Natural killer cell (primary cell): ENCODE measurements at regions not wholly inside any gene's neighbourhood (a gene's known extent, or its start where the extent isn't known, plus 50 kb on each side); places are given as distances from the start of the nearest gene placed in this dataset.

Experiments
- ATAC-seq, 3 donors: fragments of 150-1000 bp in 2 of 3; fragments of 200-7000 bp in 1 of 3; cut with Tn5 transposase; 1 replicate in 1 of 3; 2 replicates in 2 of 3; pipeline ENCODE4 v1.10.0; 2021; ENCODE audit warnings: mild to moderate bottlenecking in 2 of 3, moderate library complexity in 2 of 3
- DNase-seq, 2 donors: peaks; one replicate each; pipeline versions ENCODE4 v3.0.0 to v3.0.0-alpha.2; 2013 to 2021; ENCODE audit warnings: mixed read lengths in 1 of 2
- H3K27ac ChIP-seq: one replicate; pipeline ENCODE4 v1.5.1; 2013; ENCODE audit warnings: mild to moderate bottlenecking, low read length
- H3K27me3 ChIP-seq: one replicate; pipeline ENCODE4 v1.6.1; 2013; ENCODE audit warnings: low read length; ENCODE audit not compliant: control insufficient read depth, insufficient read depth
- H3K36me3 ChIP-seq: one replicate; pipeline ENCODE4 v1.6.1; 2013; ENCODE audit warnings: low read length; ENCODE audit not compliant: control insufficient read depth, insufficient read depth
- H3K4me1 ChIP-seq: one replicate; pipeline ENCODE4 v1.6.1; 2013; ENCODE audit warnings: low read length; ENCODE audit not compliant: control insufficient read depth, insufficient read depth
- H3K4me3 ChIP-seq: one replicate; pipeline ENCODE4 v1.5.1; 2013; ENCODE audit warnings: low read length
- H3K9me3 ChIP-seq: one replicate; pipeline ENCODE4 v1.6.1; 2013; ENCODE audit warnings: low read length; ENCODE audit not compliant: control insufficient read depth, insufficient read depth
- H3K27ac Mint-ChIP-seq, 2 donors: one replicate each; pipeline ENCODE4 v1.8.0; 2022; ENCODE audit warnings: mild to moderate bottlenecking in 2 of 2, mixed read lengths in 2 of 2, moderate library complexity in 1 of 2
- H3K27me3 Mint-ChIP-seq, 2 donors: one replicate each; pipeline ENCODE4 v1.8.0; 2022; ENCODE audit warnings: low read depth in 2 of 2, mixed read lengths in 2 of 2
- H3K36me3 Mint-ChIP-seq: one replicate; pipeline ENCODE4 v1.8.0; 2022; ENCODE audit warnings: mixed read lengths
- H3K4me1 Mint-ChIP-seq, 2 donors: one replicate each; pipeline ENCODE4 v1.8.0; 2022; ENCODE audit warnings: mixed read lengths in 2 of 2
- H3K4me3 Mint-ChIP-seq: one replicate; pipeline ENCODE4 v1.8.0; 2022; ENCODE audit warnings: mild to moderate bottlenecking, moderate library complexity, mixed read lengths
- H3K9me3 Mint-ChIP-seq, 2 donors: one replicate each; pipeline ENCODE4 v1.8.0; 2022; ENCODE audit warnings: mixed read lengths in 2 of 2
- CTCF ChIP-seq: fragments of 200-600 bp; IDR thresholded peaks from one replicate; pipeline ENCODE4 v1.8.0; 2022; ENCODE audit warnings: antibody characterized with exemption
- WGBS: methylation state at CpG from one replicate; pipeline ENCODE4 v1.1.7; 2013; ENCODE audit warnings: missing lambda C conversion rate; ENCODE audit not compliant: insufficient coverage; 5-methylcytosine and 5-hydroxymethylcytosine counted together
- intact Hi-C: fragments of 100-400 bp; cut with micrococcal nuclease; formaldehyde crosslinking; loops from one replicate; pipeline ENCODE4 v1.14.2; 2022

DNA sequence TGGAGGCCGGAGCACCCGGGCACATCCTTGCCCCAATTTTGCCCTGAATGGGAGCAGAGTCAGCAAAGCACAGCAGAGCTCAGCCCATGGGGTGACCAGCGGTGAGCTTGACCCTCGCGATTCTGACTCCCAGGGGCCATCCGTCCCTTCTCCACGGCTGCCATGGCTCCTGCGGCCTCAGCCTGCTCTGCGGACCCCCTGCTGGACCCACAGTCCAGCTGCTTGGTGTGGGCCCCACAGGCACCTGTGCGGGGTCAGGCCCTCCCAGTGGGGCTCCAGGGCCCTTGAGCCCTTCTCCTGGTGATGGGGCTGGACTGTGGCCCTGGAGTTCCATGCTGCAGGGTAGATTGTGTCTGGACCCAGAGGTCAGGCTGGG, 144.2 kb downstream of the ENGASE start:
- H3K9me3 Mint-ChIP-seq = no peaks in the 10 kb centered on the region
- peaks cover 5% of the 10 kb centered on the region for H3K4me1 ChIP-seq
- ATAC-seq (no peak), DNase-seq (no peak)
- H3K4me1 Mint-ChIP-seq = peaks cover 5 to 19% of the 10 kb centered on the region in 2 donors
- H3K27me3 ChIP-seq = peaks cover 8% of the 10 kb centered on the region
- WGBS = 92% methylated on average over 10 of the region's 10 CpGs
- intact Hi-C loops = no loop called here
- TF ChIP-seq CTCF = no peak
- H3K27ac Mint-ChIP-seq = no peak overlapping the region
- H3K36me3 Mint-ChIP-seq = no peaks in the 10 kb centered on the region
- H3K36me3 ChIP-seq = no peaks in the 10 kb centered on the region
- H3K4me3 ChIP-seq = no peak overlapping the region
- no peaks in the 10 kb centered on the region for H3K9me3 ChIP-seq
- H3K27me3 Mint-ChIP-seq = peaks cover 13 to 24% of the 10 kb centered on the region in 2 donors
- no peak overlapping the region for H3K4me3 Mint-ChIP-seq
- H3K27ac ChIP-seq = no peak overlapping the region

GRCh38 chr17:79218175-79218824, 143.7 kb downstream of the ENGASE start:
- Mint-ChIP-seq H3K27me3 (peaks cover 13 to 23% of the 10 kb centered on the region in 2 donors), H3K4me3 (no peak overlapping the region), H3K36me3 (no peaks in the 10 kb centered on the region), H3K27ac (no peak overlapping the region), H3K4me1 (peaks cover 5 to 19% of the 10 kb centered on the region in 2 donors), H3K9me3 (no peaks in the 10 kb centered on the region)
- Histone ChIP-seq H3K36me3 (no peaks in the 10 kb centered on the region), H3K4me1 (peaks cover 5% of the 10 kb centered on the region), H3K27ac (no peak overlapping the region), H3K9me3 (no peaks in the 10 kb centered on the region), H3K27me3 (peaks cover 8% of the 10 kb centered on the region), H3K4me3 (no peak overlapping the region)
- intact Hi-C loops = no loop called here
- ATAC-seq (no peak), DNase-seq (no peak)
- 81% methylated on average over 16 of the region's 19 CpGs for WGBS
- no peak for TF ChIP-seq CTCF

GRCh38 chr17:79217473-79218135, 143.0 kb downstream of the ENGASE start:
- no peaks in the 10 kb centered on the region for H3K9me3 Mint-ChIP-seq
- Histone ChIP-seq H3K27me3 (peaks cover 8% of the 10 kb centered on the region), H3K27ac (no peak overlapping the region), H3K4me1 (peaks cover 5% of the 10 kb centered on the region), H3K9me3 (no peaks in the 10 kb centered on the region), H3K4me3 (no peak overlapping the region), H3K36me3 (no peaks in the 10 kb centered on the region)
- TF ChIP-seq CTCF = no peak
- DNase-seq (no peak), ATAC-seq (no peak)
- no peak overlapping the region for H3K4me3 Mint-ChIP-seq
- H3K36me3 Mint-ChIP-seq = no peaks in the 10 kb centered on the region
- H3K4me1 Mint-ChIP-seq = peaks cover 5 to 19% of the 10 kb centered on the region in 2 donors
- WGBS = 80% methylated on average over 12 of the region's 12 CpGs
- intact Hi-C loops = no loop called here
- H3K27ac Mint-ChIP-seq = no peak overlapping the region
- peaks cover 13 to 20% of the 10 kb centered on the region in 2 donors for H3K27me3 Mint-ChIP-seq
